Panc1 (cell line): ENCODE measurements at regions not wholly inside any gene's neighbourhood (a gene's known extent, or its start where the extent isn't known, plus 50 kb on each side); places are given as distances from the start of the nearest gene placed in this dataset.

ENCODE experiments used
- CTCF ChIP-seq: fragments of 450-650 bp; IDR thresholded peaks from 2 replicates; pipeline ENCODE4 v1.5.1; 2017; ENCODE audit warnings: mild to moderate bottlenecking
- POLR2AphosphoS5 ChIP-seq: IDR thresholded peaks from 2 replicates; pipeline ENCODE4 v1.6.1; 2012; ENCODE audit warnings: mild to moderate bottlenecking, low read depth, low read length, moderate library complexity
- REST ChIP-seq, 2 experiments: IDR thresholded peaks; 2 replicates each; pipeline ENCODE4 v1.6.1; 2011 to 2012; ENCODE audit warnings: low read depth in 2 of 2, control low read depth in 1 of 2, low read length in 1 of 2, mild to moderate bottlenecking in 1 of 2, moderate library complexity in 1 of 2; ENCODE audit not compliant: insufficient read depth in 1 of 2
- SIN3A ChIP-seq: IDR thresholded peaks from 2 replicates; pipeline ENCODE4 v1.6.1; 2012; ENCODE audit warnings: low read depth, mild to moderate bottlenecking, low read length, moderate library complexity, borderline replicate concordance; ENCODE audit not compliant: insufficient read depth
- TCF7L2 ChIP-seq: IDR thresholded peaks from 2 replicates; pipeline ENCODE4 v1.6.1; 2011; ENCODE audit warnings: mild to moderate bottlenecking, low read depth, low read length, inconsistent platforms

- TF ChIP-seq CTCF (no peak), TCF7L2 (no peak), REST (IDR thresholded peaks at IDR 0.05; ENCODE audit: insufficient read depth in 1 of 2, low read depth in 2 of 2, low read length in 1 of 2) (no peak), POLR2AphosphoS5 (no peak), SIN3A (no peak)
Measured at GRCh38 chr5:2574155-2574554, 177.3 kb downstream of the IRX2 start.
